Progenitor cell of endocrine pancreas (in vitro differentiated cells): ENCODE measurements at regions not wholly inside any gene's neighbourhood (a gene's known extent, or its start where the extent isn't known, plus 50 kb on each side); places are given as distances from the start of the nearest gene placed in this dataset.

Experiments
- DNase-seq: peaks from one replicate; pipeline ENCODE4 v3.0.0; 2021; ENCODE audit warnings: low spot score; ENCODE audit not compliant: unreplicated experiment
- H3K27ac Mint-ChIP-seq: 2 replicates; pipeline ENCODE4 v1.8.0; 2021; ENCODE audit warnings: mild to moderate bottlenecking, moderate library complexity, mixed read lengths
- H3K27me3 Mint-ChIP-seq: 2 replicates; pipeline ENCODE4 v1.8.0; 2021; ENCODE audit warnings: mixed read lengths
- H3K36me3 Mint-ChIP-seq: 2 replicates; pipeline ENCODE4 v1.8.0; 2022; ENCODE audit warnings: mixed read lengths; ENCODE audit not compliant: insufficient read depth
- H3K4me1 Mint-ChIP-seq: 2 replicates; pipeline ENCODE4 v1.8.0; 2021; ENCODE audit warnings: low read depth, mixed read lengths
- H3K4me3 Mint-ChIP-seq: 2 replicates; pipeline ENCODE4 v1.8.0; 2021; ENCODE audit warnings: low read depth, mild to moderate bottlenecking, moderate library complexity, mixed read lengths
- H3K9me3 Mint-ChIP-seq: 2 replicates; pipeline ENCODE4 v1.8.0; 2021; ENCODE audit warnings: low read depth, mixed read lengths
- CTCF ChIP-seq: fragments of 200-600 bp; sonication (generic); IDR thresholded peaks from one replicate; pipeline ENCODE4 v1.5.0; 2021; ENCODE audit warnings: antibody characterized with exemption, mild to moderate bottlenecking; ENCODE audit not compliant: unreplicated experiment

GRCh38 chr14:53696217-53696965 lies 260.2 kb downstream of the BMP4 start:
- Mint-ChIP-seq H3K4me3 (no peak overlapping the region), H3K27me3 (no peaks in the 10 kb centered on the region), H3K36me3 (no peaks in the 10 kb centered on the region), H3K4me1 (no peaks in the 10 kb centered on the region), H3K9me3 (no peaks in the 10 kb centered on the region), H3K27ac (no peak overlapping the region)
- no peak for DNase-seq
- no peak for TF ChIP-seq CTCF

- no peaks in the 10 kb centered on the region for H3K4me1 Mint-ChIP-seq
- no peaks in the 10 kb centered on the region for H3K9me3 Mint-ChIP-seq
- H3K27me3 Mint-ChIP-seq, result no peaks in the 10 kb centered on the region
- H3K4me3 Mint-ChIP-seq, result no peak overlapping the region
- H3K27ac Mint-ChIP-seq, result no peak overlapping the region
- DNase-seq, result no peak
- TF ChIP-seq CTCF, result no peak
- no peaks in the 10 kb centered on the region for H3K36me3 Mint-ChIP-seq
Measured at GRCh38 chr14:53695692-53696214, 260.9 kb downstream of the BMP4 start.

GRCh38 chr14:53692885-53693284 lies 263.7 kb downstream of the BMP4 start:
- H3K4me3 Mint-ChIP-seq, result no peak overlapping the region
- no peaks in the 10 kb centered on the region for H3K27me3 Mint-ChIP-seq
- TF ChIP-seq CTCF, result no peak
- DNase-seq, result no peak
- H3K27ac Mint-ChIP-seq, result no peak overlapping the region
- no peaks in the 10 kb centered on the region for H3K4me1 Mint-ChIP-seq
- no peaks in the 10 kb centered on the region for H3K9me3 Mint-ChIP-seq
- no peaks in the 10 kb centered on the region for H3K36me3 Mint-ChIP-seq

GRCh38 chr14:53692451-53692850 lies 264.2 kb downstream of the BMP4 start:
- no peaks in the 10 kb centered on the region for H3K4me1 Mint-ChIP-seq
- no peak overlapping the region for H3K27ac Mint-ChIP-seq
- no peak for DNase-seq
- no peak overlapping the region for H3K4me3 Mint-ChIP-seq
- no peaks in the 10 kb centered on the region for H3K36me3 Mint-ChIP-seq
- H3K9me3 Mint-ChIP-seq, result no peaks in the 10 kb centered on the region
- H3K27me3 Mint-ChIP-seq, result no peaks in the 10 kb centered on the region
- no peak for TF ChIP-seq CTCF

- no peak overlapping the region for H3K27ac Mint-ChIP-seq
- no peaks in the 10 kb centered on the region for H3K27me3 Mint-ChIP-seq
- peaks cover 2% of the 10 kb centered on the region for H3K4me1 Mint-ChIP-seq
- no peak for TF ChIP-seq CTCF
- DNase-seq, result no peak
- no peak overlapping the region for H3K4me3 Mint-ChIP-seq
- H3K36me3 Mint-ChIP-seq, result no peaks in the 10 kb centered on the region
- H3K9me3 Mint-ChIP-seq, result no peaks in the 10 kb centered on the region
Measured at GRCh38 chr14:53683229-53683628, 273.4 kb downstream of the BMP4 start.
